Thyroid gland (tissue), 4 donors: ENCODE measurements at regions not wholly inside any gene's neighbourhood (a gene's known extent, or its start where the extent isn't known, plus 50 kb on each side); places are given as distances from the start of the nearest gene placed in this dataset.

ENCODE experiments used
- POLR2A ChIP-seq, 2 donors: fragments of 450-650 bp; IDR thresholded peaks; one replicate each; pipeline ENCODE4 v1.6.1; 2017; ENCODE audit warnings: antibody characterized with exemption in 2 of 2, mild to moderate bottlenecking in 2 of 2, moderate library complexity in 1 of 2
- TF ChIP-seq, protein P1 (sequence below), 6 experiments: fragments of 200-600 bp in 3 of 6; fragments of 450-650 bp in 3 of 6; sonication (generic) in 3 of 6; IDR thresholded peaks; one replicate each; pipeline ENCODE4 v1.5.1; 2016 to 2019; ENCODE audit warnings: antibody characterized with exemption in 6 of 6, mild to moderate bottlenecking in 2 of 6, inconsistent platforms in 1 of 6, moderate library complexity in 1 of 6

DNA sequence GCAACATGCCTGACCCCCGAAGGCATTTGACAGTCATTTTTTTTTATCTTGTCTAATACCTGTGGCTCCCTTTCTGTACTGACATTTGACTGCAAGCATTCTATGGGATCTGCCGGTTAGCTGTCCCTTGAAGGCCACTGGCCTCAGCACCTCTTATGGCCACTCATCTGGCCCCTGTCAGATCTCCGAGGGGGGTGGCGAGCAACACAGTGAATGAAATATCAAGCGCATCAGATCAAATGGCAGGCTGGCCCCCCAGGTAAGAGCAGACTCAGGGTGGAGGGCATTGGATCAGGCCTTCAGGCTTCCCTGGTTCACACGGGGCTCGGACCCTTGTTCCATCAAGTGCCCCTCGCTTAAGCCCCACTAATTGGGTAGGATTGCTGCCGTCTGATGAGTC lies 199.6 kb upstream of the MKI67 start:
- no peak for TF ChIP-seq POLR2A (IDR thresholded peaks at IDR 0.05)
- TF ChIP-seq, protein P1, sequence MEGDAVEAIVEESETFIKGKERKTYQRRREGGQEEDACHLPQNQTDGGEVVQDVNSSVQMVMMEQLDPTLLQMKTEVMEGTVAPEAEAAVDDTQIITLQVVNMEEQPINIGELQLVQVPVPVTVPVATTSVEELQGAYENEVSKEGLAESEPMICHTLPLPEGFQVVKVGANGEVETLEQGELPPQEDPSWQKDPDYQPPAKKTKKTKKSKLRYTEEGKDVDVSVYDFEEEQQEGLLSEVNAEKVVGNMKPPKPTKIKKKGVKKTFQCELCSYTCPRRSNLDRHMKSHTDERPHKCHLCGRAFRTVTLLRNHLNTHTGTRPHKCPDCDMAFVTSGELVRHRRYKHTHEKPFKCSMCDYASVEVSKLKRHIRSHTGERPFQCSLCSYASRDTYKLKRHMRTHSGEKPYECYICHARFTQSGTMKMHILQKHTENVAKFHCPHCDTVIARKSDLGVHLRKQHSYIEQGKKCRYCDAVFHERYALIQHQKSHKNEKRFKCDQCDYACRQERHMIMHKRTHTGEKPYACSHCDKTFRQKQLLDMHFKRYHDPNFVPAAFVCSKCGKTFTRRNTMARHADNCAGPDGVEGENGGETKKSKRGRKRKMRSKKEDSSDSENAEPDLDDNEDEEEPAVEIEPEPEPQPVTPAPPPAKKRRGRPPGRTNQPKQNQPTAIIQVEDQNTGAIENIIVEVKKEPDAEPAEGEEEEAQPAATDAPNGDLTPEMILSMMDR (IDR thresholded peaks at IDR 0.05) = no peak
